ENCODE measurements at regions not wholly inside any gene's neighbourhood (a gene's known extent, or its start where the extent isn't known, plus 50 kb on each side); places are given as distances from the start of the nearest gene placed in this dataset.

DNA sequence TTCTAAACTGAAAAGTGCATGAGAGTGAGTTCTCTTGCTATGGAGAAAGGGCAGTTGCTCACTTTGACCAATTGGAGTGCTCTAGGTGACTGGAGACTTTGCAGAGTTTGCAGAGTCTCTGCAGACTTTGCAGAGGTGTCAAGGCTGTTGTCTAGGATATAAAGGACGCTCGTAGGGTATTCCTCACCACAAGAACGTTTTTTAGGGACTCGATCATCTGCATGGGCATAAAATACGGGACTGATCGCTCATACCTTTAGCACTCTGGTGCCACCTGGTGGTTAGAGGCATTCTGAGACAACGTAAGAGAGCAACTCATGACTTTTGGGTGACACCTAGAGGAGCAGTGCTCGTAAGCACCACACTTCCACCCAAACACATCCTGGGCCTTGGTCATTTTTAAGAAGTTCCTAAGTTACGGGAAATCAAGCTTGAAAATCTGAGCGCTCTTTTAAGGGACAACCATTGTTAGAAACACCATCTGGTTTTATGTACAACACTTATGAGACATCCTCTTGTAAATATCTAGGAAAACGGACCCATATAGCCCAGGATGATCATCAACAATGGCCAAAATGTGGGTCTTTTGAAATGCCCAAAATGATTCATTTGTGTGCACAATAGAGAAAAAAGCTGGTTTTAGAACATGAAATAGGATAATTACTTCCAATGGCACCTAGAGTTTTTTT is 51.6 kb upstream of the XCR1 start (continued):
- TF ChIP-seq ZBTB34 (CRISPR knock-in tag; IDR thresholded peaks at IDR 0.05) (no peak), MAZ (CRISPR knock-in tag; conservative IDR thresholded peaks at IDR 0.05 in 1 of 2, IDR thresholded peaks at IDR 0.05 in 1 of 2) (peak; percentile 39 to 62; a peak in 2 of 4 replicates), LEF1 (IDR thresholded peaks at IDR 0.05) (no peak), XRCC5 (IDR thresholded peaks at IDR 0.05; ENCODE audit: low read depth, low read length) (peak; percentile 30), ZBTB9 (CRISPR knock-in tag; IDR thresholded peaks at IDR 0.05) (0 out of 2 replicates have a peak, but pooled peaks have one; percentile 34), ATF7 (IDR thresholded peaks at IDR 0.05) (peak; percentile 60; the same call in 1 of the 2 replicates), CTCFL (IDR thresholded peaks at IDR 0.05; ENCODE audit: borderline replicate concordance, insufficient read depth, low read depth, low read length, poor library complexity, severe bottlenecking) (peak; percentile 86), ATF3 (IDR thresholded peaks at IDR 0.05) (no peak), ATF3 (CRISPR knock-in tag; conservative IDR thresholded peaks at IDR 0.05) (0 out of 2 replicates have a peak, but pooled peaks have one; percentile 37), L3MBTL2 (IDR thresholded peaks at IDR 0.05) (0 out of 2 replicates have a peak, but pooled peaks have one; percentile 51), CTBP1 (IDR thresholded peaks at IDR 0.05; ENCODE audit: borderline replicate concordance) (peak; percentile 77), MAFK (IDR thresholded peaks at IDR 0.05; ENCODE audit: low read length) (peak; percentile 20; the same call in 1 of the 2 replicates), CREM (IDR thresholded peaks at IDR 0.05; ENCODE audit: low read depth) (peak; percentile 83), ESRRA (IDR thresholded peaks at IDR 0.05; ENCODE audit: borderline replicate concordance, low read depth) (peak; percentile 29; the same call in 1 of the 2 replicates), TEAD1 (CRISPR knock-in tag; IDR thresholded peaks at IDR 0.05) (peak; percentile 34 to 36; a peak in 1 of 4 replicates), TBP (optimal IDR thresholded peaks at IDR 0.05; ENCODE audit: low read depth, low read length) (peak; percentile 15), MCM2 (IDR thresholded peaks at IDR 0.05; ENCODE audit: low read depth) (no peak), MAFG (tag; conservative IDR thresholded peaks at IDR 0.05) (0 out of 2 replicates have a peak, but pooled peaks have one; percentile 20), NBN (IDR thresholded peaks at IDR 0.05; ENCODE audit: low read depth) (peak; percentile 33; the same call in 1 of the 2 replicates), EP300 (IDR thresholded peaks at IDR 0.05; ENCODE audit: low read length) (no peak), ZNF449 (CRISPR knock-in tag; IDR thresholded peaks at IDR 0.05) (0 out of 2 replicates have a peak, but pooled peaks have one; percentile 29)
